ENCODE measurements at regions not wholly inside any gene's neighbourhood (a gene's known extent, or its start where the extent isn't known, plus 50 kb on each side); places are given as distances from the start of the nearest gene placed in this dataset.

GRCh38 chr3:31439890-31440750 is 92.6 kb upstream of the STT3B start:
- DNase-seq, result no peak

DNA sequence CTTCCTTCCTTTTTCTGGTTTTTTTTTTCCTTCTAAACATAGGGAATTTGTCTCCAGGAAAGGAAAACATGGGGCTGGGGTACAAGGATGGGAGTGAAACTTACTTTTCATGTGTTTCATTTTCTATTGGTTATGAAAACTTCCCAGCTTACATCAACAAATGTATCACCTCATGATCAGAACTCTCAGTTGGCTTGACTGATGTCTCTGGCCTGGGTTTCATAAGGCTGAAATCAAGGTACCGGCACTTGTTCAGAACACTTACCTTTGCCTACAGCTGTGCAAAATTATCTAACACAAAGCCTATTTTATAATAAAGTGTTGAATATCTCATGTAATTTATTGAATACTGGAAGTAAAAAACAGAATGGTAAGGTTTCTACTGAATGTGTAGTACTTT is 91.8 kb upstream of the STT3B start:
- no peak for DNase-seq

- DNase-seq, result no peak
Measured at GRCh38 chr3:31442755-31443154, 90.0 kb upstream of the STT3B start.

GRCh38 chr3:31444220-31445142 is 88.2 kb upstream of the STT3B start:
- no peak for DNase-seq

DNA sequence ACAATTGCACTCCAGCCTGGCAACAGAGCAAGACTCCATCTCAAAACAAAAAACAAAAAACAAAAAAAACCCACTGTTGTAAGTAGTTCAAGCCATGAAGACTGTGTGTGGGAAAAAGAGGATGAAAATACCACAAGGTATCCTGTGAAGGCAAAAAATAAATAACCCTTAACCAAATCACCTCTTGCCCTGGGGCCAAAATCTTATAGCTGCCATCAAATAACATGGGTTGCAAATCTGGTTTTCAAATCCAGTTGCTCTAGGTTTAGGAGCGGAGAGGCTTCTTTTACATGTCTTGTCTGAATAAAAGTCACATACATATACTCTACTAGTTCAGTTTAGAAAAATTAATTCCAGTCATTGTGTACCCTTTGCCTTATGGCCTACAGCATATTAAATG is 87.0 kb upstream of the STT3B start:
- no peak for DNase-seq

DNA sequence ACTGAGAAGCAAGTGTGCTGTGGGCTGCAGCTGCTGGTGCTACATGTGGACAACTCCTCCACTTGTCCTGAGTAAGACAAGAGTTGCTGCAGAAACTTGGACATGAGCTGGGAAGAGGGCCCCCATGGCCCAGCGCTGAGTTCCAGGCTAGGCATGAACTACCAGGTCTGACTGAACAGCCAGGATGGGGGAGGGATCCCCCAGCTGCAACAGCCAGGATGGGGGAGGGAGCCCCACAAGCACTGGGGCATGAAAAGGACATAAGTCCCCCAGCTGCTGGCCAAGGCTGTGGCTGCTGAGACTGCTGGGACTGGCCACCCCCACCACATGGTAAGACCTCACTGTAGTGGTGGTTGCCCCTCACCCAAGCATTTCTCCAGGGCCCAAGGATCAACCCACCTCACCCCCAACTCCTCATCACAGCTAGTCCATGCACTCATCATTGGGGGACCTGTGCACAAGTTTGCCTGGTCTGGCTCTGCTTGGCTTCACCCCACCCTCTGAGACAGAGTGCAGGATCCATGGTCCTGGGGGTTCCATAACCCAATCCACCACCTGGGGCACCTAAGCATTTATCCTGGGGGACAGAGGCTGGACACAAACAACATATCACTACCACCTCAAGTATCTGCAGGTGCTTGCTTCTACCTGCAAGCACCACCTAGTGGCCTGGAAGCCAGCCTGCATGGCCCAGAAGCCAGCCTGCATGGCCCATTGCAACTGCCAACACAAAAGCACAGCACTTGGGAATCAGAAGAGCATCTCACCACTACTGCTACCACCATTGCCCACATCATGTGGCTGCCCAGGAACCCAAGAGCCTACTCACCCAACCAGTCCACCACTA is 84.5 kb upstream of the STT3B start:
- DNase-seq, result no peak

GRCh38 chr3:31448882-31449243 is 83.9 kb upstream of the STT3B start:
- DNase-seq, result no peak

DNA sequence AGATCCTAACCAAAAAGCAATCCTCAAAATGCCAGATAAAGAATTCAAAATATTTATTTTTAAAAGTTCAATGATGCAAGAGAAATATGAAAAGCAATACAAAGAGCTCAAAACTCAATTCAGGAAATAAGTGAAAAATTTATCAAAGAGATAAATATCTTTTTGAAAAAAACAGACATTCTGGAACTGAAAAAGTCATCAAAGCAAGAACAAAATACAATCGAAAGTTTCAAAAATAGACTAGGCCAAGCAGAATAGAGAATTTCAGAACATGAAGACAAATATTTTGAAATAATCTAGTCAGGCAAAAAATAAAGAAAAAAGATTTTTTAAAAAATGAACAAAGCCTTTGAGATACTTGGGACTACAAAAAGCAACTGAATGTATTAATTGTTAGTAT is 83.4 kb upstream of the STT3B start:
- DNase-seq, result no peak

DNA sequence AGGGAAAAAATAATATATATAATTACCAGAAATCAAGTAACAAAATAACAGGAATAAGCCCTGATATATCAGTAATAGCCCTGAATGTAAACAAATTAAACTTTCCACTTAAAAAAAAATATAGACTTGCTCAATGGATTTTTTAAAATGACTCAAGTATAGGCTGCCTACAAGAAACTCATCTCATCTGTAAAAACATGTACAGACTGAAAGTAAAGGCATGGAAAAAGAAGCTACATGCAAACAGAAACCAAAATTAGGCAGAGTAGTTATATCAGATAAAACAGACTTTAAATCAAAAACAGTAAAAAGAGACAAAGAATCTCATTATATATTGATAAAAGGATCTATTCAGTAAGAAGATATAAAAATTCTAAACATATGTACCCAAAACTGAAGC is 82.4 kb upstream of the STT3B start:
- DNase-seq, result no peak

GRCh38 chr3:31452495-31453106 is 80.1 kb upstream of the STT3B start:
- no peak for DNase-seq

DNA sequence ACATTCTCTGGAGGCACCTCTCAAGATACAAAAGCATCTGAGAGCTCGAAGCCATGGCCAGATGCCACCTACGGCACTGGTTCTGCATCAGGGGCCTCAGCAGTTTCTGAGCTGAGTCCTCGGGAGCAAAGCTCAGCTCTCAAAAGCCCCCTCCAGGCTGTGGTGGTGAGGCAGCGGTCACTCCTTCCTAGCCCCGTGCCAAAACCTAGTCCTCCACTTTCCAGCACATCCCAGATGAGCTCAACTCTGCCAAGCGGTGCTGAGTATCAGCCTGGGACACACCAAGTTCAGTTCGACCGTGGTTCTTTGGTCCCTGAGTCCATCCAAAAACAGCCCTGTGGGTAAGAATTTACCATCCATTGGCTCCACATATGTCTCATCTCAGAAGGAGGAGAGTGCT is 79.3 kb upstream of the STT3B start:
- no peak for DNase-seq

- DNase-seq, result no peak
Measured at GRCh38 chr3:31455524-31455923, 77.2 kb upstream of the STT3B start.

DNA sequence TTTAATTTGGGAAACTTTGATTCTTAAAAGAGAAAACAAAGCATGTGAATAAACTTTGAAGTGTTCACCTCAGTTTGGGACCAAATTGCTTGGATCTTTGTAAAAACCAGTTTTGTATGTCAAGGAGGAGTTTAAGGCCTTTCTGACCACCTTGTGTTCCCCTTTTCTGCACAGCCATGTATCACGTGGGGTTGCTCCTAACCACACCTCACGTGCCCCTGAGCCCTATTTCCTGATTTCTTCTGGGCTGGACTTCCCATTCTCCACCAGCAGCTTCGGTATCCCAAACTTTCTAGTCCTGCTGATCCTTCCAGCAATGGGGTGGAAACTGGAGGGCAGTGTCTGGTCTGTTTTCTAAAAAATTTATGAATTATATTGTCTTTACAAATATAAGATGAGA is 76.4 kb upstream of the STT3B start:
- no peak for DNase-seq

- DNase-seq, result no peak
Measured at GRCh38 chr3:31461426-31461825, 71.3 kb upstream of the STT3B start.

GRCh38 chr3:31462050-31462569 is 70.6 kb upstream of the STT3B start:
- no peak for DNase-seq

GRCh38 chr3:31465999-31466398 is 66.7 kb upstream of the STT3B start:
- DNase-seq, result no peak

DNA sequence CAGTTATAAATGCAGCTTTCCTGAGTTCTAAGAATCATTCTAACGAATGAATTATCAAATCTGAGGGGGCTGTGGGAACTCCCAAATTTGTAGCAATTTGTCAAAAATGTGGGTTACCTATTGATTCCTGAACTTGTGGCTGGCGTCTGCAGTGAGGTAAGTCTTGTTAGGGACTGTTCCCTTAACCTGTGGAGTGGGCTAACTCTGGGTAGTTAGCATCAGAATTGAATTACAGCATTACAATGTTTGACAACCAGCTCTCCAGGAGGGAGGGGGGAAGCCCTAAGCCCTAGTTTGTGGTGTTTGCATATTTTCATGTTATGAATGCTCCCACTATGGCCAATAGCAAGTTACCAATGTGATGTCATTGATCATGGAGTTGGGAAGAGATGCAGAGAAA is 65.9 kb upstream of the STT3B start:
- DNase-seq, result no peak

- DNase-seq, result no peak
Measured at GRCh38 chr3:31468433-31468832, 64.3 kb upstream of the STT3B start.

DNA sequence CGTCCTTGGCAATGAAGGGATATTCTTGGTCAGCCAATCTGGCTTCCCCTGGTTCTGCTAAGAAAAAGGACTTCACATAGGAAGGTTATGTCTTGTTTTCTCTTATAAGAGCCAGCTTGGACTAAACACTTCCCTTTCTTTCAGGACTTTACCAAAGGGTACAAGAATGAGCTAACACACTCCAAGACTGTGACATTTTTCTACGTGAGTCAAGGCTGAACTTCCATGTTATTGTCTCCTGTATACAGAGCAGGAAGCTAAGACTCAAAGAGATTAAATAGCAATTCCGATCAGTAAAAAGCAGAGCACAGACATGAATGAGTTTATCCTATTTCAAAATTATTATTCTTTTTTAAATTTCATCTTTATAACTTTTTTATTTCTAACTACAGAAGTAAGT is 63.3 kb upstream of the STT3B start:
- no peak for DNase-seq

DNA sequence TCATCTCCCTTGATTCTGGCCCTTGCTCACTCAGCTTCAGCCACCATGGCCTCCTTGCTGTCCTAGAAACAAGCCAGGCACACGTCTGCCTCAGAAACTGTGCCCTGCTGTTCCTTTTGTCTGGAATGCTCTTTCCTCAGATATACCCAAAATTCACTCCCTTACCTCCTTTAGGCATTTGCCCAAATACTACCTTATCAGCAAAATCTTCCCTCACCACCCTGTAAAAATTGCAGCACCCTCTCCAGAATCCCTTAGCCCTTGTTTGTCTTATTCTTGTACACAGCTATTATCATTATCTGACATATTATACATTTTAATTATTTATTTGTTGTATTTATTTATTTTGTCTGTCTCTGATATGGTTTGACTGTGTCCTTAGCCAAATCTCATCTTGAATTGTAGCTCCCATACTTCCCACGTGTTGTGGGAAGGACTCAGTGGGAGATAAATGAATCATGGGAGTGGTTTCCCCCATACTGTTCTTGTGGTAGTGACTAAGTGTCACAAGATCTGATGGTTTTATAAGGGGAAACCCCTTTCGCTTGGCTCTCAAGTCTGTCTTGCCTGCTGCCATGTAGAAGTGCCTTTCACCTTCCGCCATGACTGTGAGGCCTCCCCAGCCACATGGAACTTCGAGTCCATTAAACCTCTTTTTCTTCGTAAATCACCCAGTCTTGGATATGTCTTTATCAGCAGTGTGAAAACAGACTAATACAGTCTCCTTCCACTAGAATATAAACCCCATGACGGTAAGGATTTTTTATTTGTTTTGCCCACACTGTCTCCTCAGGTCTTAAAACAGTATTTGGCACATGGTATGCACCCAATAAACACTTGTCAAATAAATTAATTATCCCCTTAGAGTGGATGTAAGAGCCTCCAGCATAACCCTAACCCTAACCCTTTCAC is 60.0 kb upstream of the STT3B start:
- no peak for DNase-seq

- DNase-seq, result no peak
Measured at GRCh38 chr3:31476209-31476608, 56.5 kb upstream of the STT3B start.

Measured in DMS79 treated with DMSO at 0.1 percent for 48 hours (cell line).